ENCODE measurements at regions not wholly inside any gene's neighbourhood (a gene's known extent, or its start where the extent isn't known, plus 50 kb on each side); places are given as distances from the start of the nearest gene placed in this dataset.

DNA sequence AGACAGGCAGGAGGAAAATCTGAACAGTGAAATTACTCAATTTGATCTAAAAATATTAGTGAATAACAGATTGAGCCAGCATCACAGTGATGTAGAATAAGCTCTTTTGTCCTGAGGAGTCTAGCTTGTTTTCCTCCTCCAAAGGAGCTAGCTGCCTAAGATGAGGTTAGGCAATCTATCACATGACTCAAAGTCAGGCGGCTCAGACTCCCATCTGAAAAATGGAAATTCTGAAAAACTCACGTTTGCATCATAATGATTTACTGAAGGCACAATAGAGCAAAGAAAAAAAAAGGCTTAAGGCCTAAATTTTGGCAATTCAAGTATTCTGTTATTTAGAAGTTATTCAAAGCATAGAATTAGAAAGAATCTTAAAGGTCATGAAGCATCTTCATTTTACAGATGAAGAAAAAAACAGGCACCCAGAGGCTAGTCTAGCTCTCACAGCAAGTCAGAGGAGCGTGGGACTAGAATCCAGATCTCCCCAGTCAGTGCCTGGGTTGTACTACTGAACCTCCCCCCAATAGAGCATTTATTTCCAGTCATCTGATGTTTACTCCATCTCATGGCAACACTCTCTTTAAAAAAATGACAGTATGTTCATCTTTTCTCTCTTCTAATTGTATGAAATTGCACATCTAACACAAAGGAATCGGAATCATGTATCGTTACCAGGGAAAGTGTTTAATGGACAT, 62.5 kb upstream of the ATF3 start:
- BruUV-seq (replicated peaks): no TSS peak
- H3K4me2 ChIP-seq (ENCODE audit: control insufficient read depth, insufficient read depth): no peak overlapping the region

DNA sequence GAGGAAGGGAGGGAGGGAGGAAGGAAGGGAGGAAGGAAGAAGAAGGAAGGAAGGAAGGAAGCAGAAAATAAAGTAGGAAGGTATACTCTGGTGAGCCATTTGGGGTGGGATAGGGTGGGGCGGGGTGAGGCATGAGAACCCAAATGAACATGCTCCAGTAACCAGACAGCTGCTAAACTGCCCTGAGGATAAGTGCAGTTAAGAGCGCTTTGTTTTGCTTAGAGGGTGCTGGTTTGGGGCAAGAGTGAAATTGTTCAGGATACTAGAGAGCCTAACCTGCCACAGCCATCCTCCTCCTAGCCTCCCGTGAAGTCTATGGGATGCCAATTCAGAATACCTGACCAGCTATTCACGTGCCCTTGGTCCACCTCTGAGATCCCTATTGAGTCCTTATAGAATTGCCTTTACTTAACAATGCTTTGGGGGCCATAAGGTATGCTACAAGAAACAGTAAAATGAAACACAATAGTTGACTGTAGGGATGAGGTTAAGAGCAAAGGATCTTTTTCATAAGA, 59.0 kb upstream of the ATF3 start:
- ATAC-seq (no peak), DNase-seq (ENCODE audit: low read depth, low spot score) (no peak), FAIRE-seq (no peak)
- Histone ChIP-seq H4K20me1 (ENCODE audit: control insufficient read depth, insufficient read depth) (no peaks in the 10 kb centered on the region), H3K27ac (ENCODE audit: control insufficient read depth, insufficient read depth) (no peak overlapping the region), H3K4me2 (ENCODE audit: control insufficient read depth, insufficient read depth) (no peak overlapping the region), H3K4me3 (no peak overlapping the region), H3K9me3 (replicated peaks; ENCODE audit: control insufficient read depth, insufficient read depth, low read length) (no peaks in the 10 kb centered on the region), H2AFZ (ENCODE audit: control insufficient read depth, low read depth, low read length) (no peak overlapping the region), H3K36me3 (ENCODE audit: control insufficient read depth in 2 of 2, insufficient read depth in 2 of 2, low read length in 1 of 2) (no peaks in the 10 kb centered on the region), H3K27me3 (replicated peaks in 1 of 2; ENCODE audit: control insufficient read depth in 2 of 2, insufficient read depth in 2 of 2, low read length in 1 of 2) (no peaks in the 10 kb centered on the region), H3K4me1 (ENCODE audit: control insufficient read depth, insufficient read depth, low read length) (no peaks in the 10 kb centered on the region), H3K79me2 (ENCODE audit: control insufficient read depth, insufficient read depth, low read length) (no peaks in the 10 kb centered on the region), H3K9ac (ENCODE audit: control insufficient read depth, insufficient read depth, low read length) (no peak overlapping the region)
- SMC1A ChIA-PET (ENCODE audit: uncharacterized antibody, unreplicated experiment): interaction anchor here (0.7 to 1.3 kb wide), 3 partner anchors 12 to 72 kb away, joined by 3 to 4 read pairs (median 3); no protein-coding TSS in a partner anchor
- intact Hi-C loops (cut with micrococcal nuclease; ENCODE audit: unreplicated experiment) (no loop called here), in situ Hi-C loops (cut with MboI) (no loop called here)
- RAD21 ChIA-PET (ENCODE audit: unreplicated experiment): no interaction called here
- BruUV-seq (replicated peaks): no TSS peak
- 53% methylated on average over 4 of the region's 4 CpGs for WGBS (ENCODE audit: insufficient coverage, insufficient replicate concordance, low lambda C conversion rate, missing lambda C conversion rate)
- CTCF ChIA-PET: no interaction called here
- TF ChIP-seq NFIC (IDR thresholded peaks at IDR 0.05; ENCODE audit: low read depth, low read length): no peak
- TF ChIP-seq FOS (IDR thresholded peaks at IDR 0.05; ENCODE audit: borderline replicate concordance, extremely low read depth, insufficient read length): no peak
- no peak for TF ChIP-seq EZH2 (IDR thresholded peaks at IDR 0.05; ENCODE audit: borderline replicate concordance, control insufficient read depth, low read depth, low read length)
- no peak for TF ChIP-seq NR2C2 (IDR thresholded peaks at IDR 0.05; ENCODE audit: borderline replicate concordance, control insufficient read depth, insufficient read length, low read depth)
- TF ChIP-seq BACH1 (IDR thresholded peaks at IDR 0.05; ENCODE audit: borderline replicate concordance): no peak
- TF ChIP-seq TCF12 (IDR thresholded peaks at IDR 0.05; ENCODE audit: low read depth, low read length): no peak
- no peak for TF ChIP-seq HCFC1 (IDR thresholded peaks at IDR 0.05; ENCODE audit: low read length)
- no peak for TF ChIP-seq SIN3A (IDR thresholded peaks at IDR 0.05; ENCODE audit: low read depth, low read length)
- no peak for TF ChIP-seq ZNF207 (IDR thresholded peaks at IDR 0.05; ENCODE audit: borderline replicate concordance)
- TF ChIP-seq, protein P1, sequence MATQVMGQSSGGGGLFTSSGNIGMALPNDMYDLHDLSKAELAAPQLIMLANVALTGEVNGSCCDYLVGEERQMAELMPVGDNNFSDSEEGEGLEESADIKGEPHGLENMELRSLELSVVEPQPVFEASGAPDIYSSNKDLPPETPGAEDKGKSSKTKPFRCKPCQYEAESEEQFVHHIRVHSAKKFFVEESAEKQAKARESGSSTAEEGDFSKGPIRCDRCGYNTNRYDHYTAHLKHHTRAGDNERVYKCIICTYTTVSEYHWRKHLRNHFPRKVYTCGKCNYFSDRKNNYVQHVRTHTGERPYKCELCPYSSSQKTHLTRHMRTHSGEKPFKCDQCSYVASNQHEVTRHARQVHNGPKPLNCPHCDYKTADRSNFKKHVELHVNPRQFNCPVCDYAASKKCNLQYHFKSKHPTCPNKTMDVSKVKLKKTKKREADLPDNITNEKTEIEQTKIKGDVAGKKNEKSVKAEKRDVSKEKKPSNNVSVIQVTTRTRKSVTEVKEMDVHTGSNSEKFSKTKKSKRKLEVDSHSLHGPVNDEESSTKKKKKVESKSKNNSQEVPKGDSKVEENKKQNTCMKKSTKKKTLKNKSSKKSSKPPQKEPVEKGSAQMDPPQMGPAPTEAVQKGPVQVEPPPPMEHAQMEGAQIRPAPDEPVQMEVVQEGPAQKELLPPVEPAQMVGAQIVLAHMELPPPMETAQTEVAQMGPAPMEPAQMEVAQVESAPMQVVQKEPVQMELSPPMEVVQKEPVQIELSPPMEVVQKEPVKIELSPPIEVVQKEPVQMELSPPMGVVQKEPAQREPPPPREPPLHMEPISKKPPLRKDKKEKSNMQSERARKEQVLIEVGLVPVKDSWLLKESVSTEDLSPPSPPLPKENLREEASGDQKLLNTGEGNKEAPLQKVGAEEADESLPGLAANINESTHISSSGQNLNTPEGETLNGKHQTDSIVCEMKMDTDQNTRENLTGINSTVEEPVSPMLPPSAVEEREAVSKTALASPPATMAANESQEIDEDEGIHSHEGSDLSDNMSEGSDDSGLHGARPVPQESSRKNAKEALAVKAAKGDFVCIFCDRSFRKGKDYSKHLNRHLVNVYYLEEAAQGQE (IDR thresholded peaks at IDR 0.05; ENCODE audit: low read depth, low read length): no peak
- no peak for TF ChIP-seq STAT1 (conservative IDR thresholded peaks at IDR 0.05)
- TF ChIP-seq TAF1 (IDR thresholded peaks at IDR 0.05; ENCODE audit: borderline replicate concordance, low read depth, low read length): no peak
- POLR2A ChIA-PET: no interaction called here

More for the DNA sequence above, 62.5 kb upstream of the ATF3 start:
- WGBS (ENCODE audit: insufficient coverage, insufficient replicate concordance, low lambda C conversion rate, missing lambda C conversion rate): 60% methylated on average over 5 of the region's 5 CpGs
- TF ChIP-seq CHD1 (IDR thresholded peaks at IDR 0.05; ENCODE audit: low read depth, low read length) (no peak), SMAD1 (IDR thresholded peaks at IDR 0.05; ENCODE audit: low read depth, partially characterized antibody) (no peak), NFYA (IDR thresholded peaks at IDR 0.05; ENCODE audit: borderline replicate concordance, low read depth, low read length) (no peak)
- ChIA-PET SMC1A (ENCODE audit: uncharacterized antibody, unreplicated experiment) (interaction anchor here (0.9 kb wide), 1 partner anchor 16 kb away, joined by 3 read pairs; no protein-coding TSS in a partner anchor), RAD21 (ENCODE audit: unreplicated experiment) (no interaction called here), CTCF (interaction anchor here (1.5 kb wide), 1 partner anchor 17 kb away, joined by 3 read pairs; no protein-coding TSS in a partner anchor), POLR2A (interaction anchor here (0.5 to 1.9 kb wide), 2 partner anchors 8 to 13 kb away, joined by 3 to 7 read pairs; no protein-coding TSS in a partner anchor)
- no peak overlapping the region for H3K9ac ChIP-seq (ENCODE audit: control insufficient read depth, insufficient read depth, low read length)
- no peak overlapping the region for H2AFZ ChIP-seq (ENCODE audit: control insufficient read depth, low read depth, low read length)
- no peaks in the 10 kb centered on the region for H3K79me2 ChIP-seq (ENCODE audit: control insufficient read depth, insufficient read depth, low read length)
- H3K9me3 ChIP-seq (replicated peaks; ENCODE audit: control insufficient read depth, insufficient read depth, low read length): no peaks in the 10 kb centered on the region
- FAIRE-seq (no peak), ATAC-seq (no peak), DNase-seq (ENCODE audit: low read depth, low spot score) (no peak)
- no peak overlapping the region for H3K27ac ChIP-seq (ENCODE audit: control insufficient read depth, insufficient read depth)
- in situ Hi-C loops (cut with MboI) (no loop called here), intact Hi-C loops (cut with micrococcal nuclease; ENCODE audit: unreplicated experiment) (no loop called here)
- no peaks in the 10 kb centered on the region for H3K36me3 ChIP-seq (ENCODE audit: control insufficient read depth in 2 of 2, insufficient read depth in 2 of 2, low read length in 1 of 2)
- no peaks in the 10 kb centered on the region for H3K4me1 ChIP-seq (ENCODE audit: control insufficient read depth, insufficient read depth, low read length)
- no peaks in the 10 kb centered on the region for H4K20me1 ChIP-seq (ENCODE audit: control insufficient read depth, insufficient read depth)
- no peaks in the 10 kb centered on the region for H3K27me3 ChIP-seq (replicated peaks in 1 of 2; ENCODE audit: control insufficient read depth in 2 of 2, insufficient read depth in 2 of 2, low read length in 1 of 2)
- H3K4me3 ChIP-seq: no peak overlapping the region
